LNCaP clone FGC (cell line): ENCODE measurements at regions not wholly inside any gene's neighbourhood (a gene's known extent, or its start where the extent isn't known, plus 50 kb on each side); places are given as distances from the start of the nearest gene placed in this dataset.

Experiments
- DNase-seq: peaks from one replicate; pipeline ENCODE4 v3.0.0-alpha.2; 2011; ENCODE audit warnings: low read depth
- H3K4me3 ChIP-seq: 2 replicates; pipeline ENCODE4 v1.5.1; 2011; ENCODE audit warnings: mild to moderate bottlenecking, low read depth, low read length, control low read depth
- CTCF ChIP-seq: IDR thresholded peaks from 2 replicates; pipeline ENCODE4 v1.5.1; 2012; ENCODE audit warnings: mild to moderate bottlenecking; ENCODE audit not compliant: control insufficient read depth, insufficient read depth; ENCODE audit errors: extremely low read depth

- no peak for DNase-seq
- TF ChIP-seq CTCF: no peak
- no peak overlapping the region for H3K4me3 ChIP-seq
Observed at GRCh38 chrX:69258893-69259292, 93.6 kb upstream of the PJA1 start.

DNA sequence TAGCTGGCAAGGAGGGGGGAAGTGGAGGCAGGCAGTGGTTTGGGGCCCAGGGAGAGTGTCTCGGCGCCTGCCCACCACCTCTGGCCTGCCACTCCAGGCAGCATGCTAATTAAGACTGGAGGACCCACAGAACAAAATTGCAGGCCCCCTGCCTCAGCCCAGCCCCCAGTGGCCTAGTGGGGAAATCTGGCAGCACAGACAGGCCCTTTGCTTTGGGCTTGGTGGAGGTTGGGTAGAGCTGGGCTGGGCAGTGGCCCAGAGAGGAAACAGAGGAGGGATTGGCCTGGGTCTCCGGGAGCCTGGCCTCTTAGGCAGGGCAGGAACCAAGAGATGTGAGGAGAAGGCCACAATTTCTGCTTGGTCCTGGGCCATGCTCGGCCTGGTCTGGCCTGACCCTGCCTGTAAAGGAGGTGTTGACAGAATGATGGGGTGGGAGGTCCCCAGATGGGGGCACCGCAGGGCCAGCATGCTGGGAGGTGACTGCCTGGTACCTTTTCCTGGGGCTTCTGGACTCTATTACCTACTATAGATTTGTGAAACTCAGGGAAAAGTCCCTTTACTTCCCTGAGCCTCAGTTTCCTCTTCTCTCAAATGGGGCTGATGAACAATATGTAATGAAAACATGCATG, 92.4 kb upstream of the PJA1 start:
- H3K4me3 ChIP-seq: no peak overlapping the region
- DNase-seq: no peak
- no peak for TF ChIP-seq CTCF

DNA sequence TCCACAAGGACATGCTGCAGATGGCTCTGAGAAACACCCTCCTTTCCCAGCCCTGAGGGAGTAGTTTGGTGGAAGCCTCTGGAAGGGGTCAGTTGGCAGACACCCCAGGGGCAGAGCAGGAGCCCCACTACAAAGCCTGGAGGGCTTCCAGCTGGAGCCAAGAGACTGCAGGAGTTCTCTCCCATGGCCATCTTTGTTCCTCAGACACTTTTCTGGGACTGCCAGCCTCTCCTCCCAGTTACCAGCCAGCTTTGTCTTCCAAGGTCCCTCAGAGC, 91.0 kb upstream of the PJA1 start:
- no peak for DNase-seq
- no peak overlapping the region for H3K4me3 ChIP-seq
- no peak for TF ChIP-seq CTCF

GRCh38 chrX:69255441-69256290, 90.4 kb upstream of the PJA1 start:
- H3K4me3 ChIP-seq: no peak overlapping the region
- no peak for DNase-seq
- TF ChIP-seq CTCF: no peak

DNA sequence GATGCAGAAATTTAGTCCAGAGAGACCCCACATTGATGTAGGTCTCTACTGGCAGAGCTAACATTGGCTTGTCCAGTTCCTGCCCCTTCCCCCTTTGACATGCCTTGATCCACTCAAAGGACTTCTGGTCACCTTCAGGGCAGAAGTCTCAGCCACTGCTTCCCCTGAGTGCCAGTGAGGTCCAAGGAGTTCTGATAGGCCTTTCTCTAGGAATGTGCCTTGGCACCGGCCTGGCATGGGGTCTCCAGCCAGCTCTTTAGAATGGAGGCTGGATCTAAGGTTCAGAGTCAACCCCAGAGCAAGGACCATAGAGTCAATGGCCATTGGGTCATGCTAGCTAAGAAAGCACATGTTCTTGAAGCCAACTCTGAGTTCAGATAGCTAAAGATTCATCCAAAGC, 88.6 kb upstream of the PJA1 start:
- TF ChIP-seq CTCF: no peak
- no peak for DNase-seq
- H3K4me3 ChIP-seq: no peak overlapping the region

GRCh38 chrX:69243276-69243675, 78.0 kb upstream of the PJA1 start:
- no peak for DNase-seq
- H3K4me3 ChIP-seq: no peak overlapping the region
- TF ChIP-seq CTCF: no peak

DNA sequence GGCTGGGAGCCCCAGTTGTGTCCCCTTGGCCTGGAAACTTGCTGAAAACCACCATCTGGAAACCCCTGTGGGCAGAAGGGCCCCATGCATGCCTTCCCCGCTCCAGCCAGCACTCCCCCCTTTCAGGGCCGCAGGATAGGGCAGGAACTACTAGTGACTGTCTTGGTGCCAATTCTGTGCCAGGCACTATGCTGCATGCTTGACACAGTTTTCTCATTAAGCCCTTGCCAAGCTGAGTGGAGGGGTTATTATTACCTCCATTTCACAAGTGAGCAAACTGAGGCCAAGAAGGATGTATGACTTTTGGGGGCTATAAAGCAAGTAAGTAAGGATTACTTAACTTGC, 73.6 kb upstream of the PJA1 start:
- no peak for DNase-seq
- no peak overlapping the region for H3K4me3 ChIP-seq
- no peak for TF ChIP-seq CTCF
